RWPE2 (cell line): ENCODE measurements at regions not wholly inside any gene's neighbourhood (a gene's known extent, or its start where the extent isn't known, plus 50 kb on each side); places are given as distances from the start of the nearest gene placed in this dataset.
A peak's percentile ranks its signal among the peaks of the same experiment; 100 is the strongest.

ENCODE experiments used
- ATAC-seq: fragments of 200-7000 bp; cut with Tn5 transposase; 3 replicates; pipeline ENCODE4 v1.9.1; 2021; ENCODE audit warnings: low read depth
- DNase-seq: peaks from one replicate; pipeline ENCODE4 v3.0.0-alpha.2; 2020; ENCODE audit warnings: low spot score
- H3K27ac ChIP-seq: fragments of 450-650 bp; 2 replicates; pipeline ENCODE4 v1.5.1; 2017; ENCODE audit warnings: mild to moderate bottlenecking; ENCODE audit not compliant: poor library complexity, severe bottlenecking
- H3K27me3 ChIP-seq: fragments of 250-450 bp; sonication (Bioruptor Pico); 2 replicates; pipeline ENCODE4 v1.5.1; 2021; ENCODE audit warnings: mild to moderate bottlenecking, moderate library complexity; ENCODE audit not compliant: insufficient read depth, poor library complexity, severe bottlenecking
- H3K36me3 ChIP-seq: fragments of 250-450 bp; sonication (Bioruptor Pico); 2 replicates; pipeline ENCODE4 v1.5.1; 2020; ENCODE audit warnings: low read depth, mild to moderate bottlenecking, moderate library complexity
- H3K4me1 ChIP-seq: fragments of 250-450 bp; sonication (Bioruptor Pico); 2 replicates; pipeline ENCODE4 v1.5.1; 2021; ENCODE audit warnings: mild to moderate bottlenecking, moderate library complexity; ENCODE audit not compliant: insufficient read depth, poor library complexity, severe bottlenecking
- H3K4me3 ChIP-seq: fragments of 250-450 bp; sonication (Bioruptor Pico); 2 replicates; pipeline ENCODE4 v1.5.1; 2021; ENCODE audit warnings: mild to moderate bottlenecking, moderate library complexity; ENCODE audit not compliant: severe bottlenecking
- H3K9me3 ChIP-seq: fragments of 250-450 bp; sonication (Bioruptor Pico); 2 replicates; pipeline ENCODE4 v1.5.1; 2021; ENCODE audit warnings: mild to moderate bottlenecking, moderate library complexity; ENCODE audit not compliant: severe bottlenecking
- CTCF ChIP-seq: fragments of 450-650 bp; IDR thresholded peaks from one replicate; pipeline ENCODE4 v1.5.1; 2017; ENCODE audit warnings: mild to moderate bottlenecking, moderate library complexity; ENCODE audit not compliant: poor library complexity, severe bottlenecking

GRCh38 chr4:174423257-174423944, 98.9 kb downstream of the HPGD start:
- no peaks in the 10 kb centered on the region for H3K9me3 ChIP-seq
- ATAC-seq (peak; percentile 99), DNase-seq (peak; percentile 75)
- no peak for TF ChIP-seq CTCF
- no peaks in the 10 kb centered on the region for H3K27me3 ChIP-seq
- no peak overlapping the region for H3K4me3 ChIP-seq
- H3K4me1 ChIP-seq = peaks cover 17% of the 10 kb centered on the region
- H3K36me3 ChIP-seq = no peaks in the 10 kb centered on the region
- peak overlapping the region; percentile 44 for H3K27ac ChIP-seq

GRCh38 chr4:174422893-174423256, 99.4 kb downstream of the HPGD start:
- no peak for ATAC-seq
- DNase-seq = no peak
- H3K27me3 ChIP-seq = no peaks in the 10 kb centered on the region
- H3K27ac ChIP-seq = peak overlapping the region; percentile 44
- H3K9me3 ChIP-seq = no peaks in the 10 kb centered on the region
- no peak overlapping the region for H3K4me3 ChIP-seq
- peaks cover 17% of the 10 kb centered on the region for H3K4me1 ChIP-seq
- H3K36me3 ChIP-seq = no peaks in the 10 kb centered on the region
- no peak for TF ChIP-seq CTCF

GRCh38 chr4:174420316-174420715, 102.0 kb downstream of the HPGD start:
- no peak for ATAC-seq
- no peaks in the 10 kb centered on the region for H3K36me3 ChIP-seq
- no peak overlapping the region for H3K4me3 ChIP-seq
- H3K4me1 ChIP-seq = peaks cover 17% of the 10 kb centered on the region
- H3K9me3 ChIP-seq = no peaks in the 10 kb centered on the region
- TF ChIP-seq CTCF = no peak
- H3K27ac ChIP-seq = no peak overlapping the region
- no peaks in the 10 kb centered on the region for H3K27me3 ChIP-seq
- no peak for DNase-seq

- Histone ChIP-seq H3K27me3 (no peaks in the 10 kb centered on the region), H3K36me3 (no peaks in the 10 kb centered on the region), H3K4me3 (no peak overlapping the region), H3K4me1 (peaks cover 11% of the 10 kb centered on the region), H3K9me3 (no peaks in the 10 kb centered on the region), H3K27ac (no peak overlapping the region)
- DNase-seq (no peak), ATAC-seq (no peak)
- no peak for TF ChIP-seq CTCF
Observed at GRCh38 chr4:174418640-174419212, 103.6 kb downstream of the HPGD start.
